ENCODE measurements at regions not wholly inside any gene's neighbourhood (a gene's known extent, or its start where the extent isn't known, plus 50 kb on each side); places are given as distances from the start of the nearest gene placed in this dataset.

- TF ChIP-seq REST (IDR thresholded peaks at IDR 0.05; ENCODE audit: unreplicated experiment) (no peak), CTCF (conservative IDR thresholded peaks at IDR 0.05; ENCODE audit: low read depth in 2 of 2) (no peak), EZH2 (IDR thresholded peaks at IDR 0.05; ENCODE audit: low read depth, unreplicated experiment) (no peak), POLR2AphosphoS5 (IDR thresholded peaks at IDR 0.05; ENCODE audit: low read depth) (no peak), ZNF114 (CRISPR knock-in tag; IDR thresholded peaks at IDR 0.05) (no peak), ETS1 (IDR thresholded peaks at IDR 0.05) (no peak), CREB1 (CRISPR knock-in tag; IDR thresholded peaks at IDR 0.05; ENCODE audit: low read depth) (no peak), EZH2phosphoT487 (IDR thresholded peaks at IDR 0.05; ENCODE audit: unreplicated experiment) (no peak), JUNB (IDR thresholded peaks at IDR 0.05; ENCODE audit: unreplicated experiment) (no peak), STAT1 (IDR thresholded peaks at IDR 0.05; ENCODE audit: unreplicated experiment) (no peak), ZNF331 (CRISPR knock-in tag; IDR thresholded peaks at IDR 0.05; ENCODE audit: low read depth) (no peak)
Observed at GRCh38 chr16:60566901-60567300, 1469.3 kb downstream of the CDH8 start.
